ENCODE measurements at regions not wholly inside any gene's neighbourhood (a gene's known extent, or its start where the extent isn't known, plus 50 kb on each side); places are given as distances from the start of the nearest gene placed in this dataset.
A peak's percentile ranks its signal among the peaks of the same experiment; 100 is the strongest.

GRCh38 chr22:26891429-26891828 lies 234.0 kb downstream of the MIAT start:
- Histone ChIP-seq H3K4me2 (ENCODE audit: insufficient read depth in 1 of 2, low read depth in 2 of 2, low read length in 2 of 2) (no peak overlapping the region), H3K23ac (ENCODE audit: insufficient read length) (no peak overlapping the region), H3K27ac (ENCODE audit: low read depth, low read length) (no peak overlapping the region), H3K27me3 (replicated peaks in 1 of 4; ENCODE audit: control insufficient read depth in 3 of 4, extremely low read depth in 1 of 4, insufficient read depth in 3 of 4, low read length in 3 of 4) (peaks cover 0 to 2% (median 0%) of the 10 kb centered on the region in 4 experiments; a peak in 1 of 7 replicates), H3K79me2 (ENCODE audit: control insufficient read depth in 1 of 2, insufficient read depth in 2 of 2, low read length in 2 of 2) (no peaks in the 10 kb centered on the region), H3K4me3 (ENCODE audit: extremely low read depth in 1 of 4, insufficient read depth in 2 of 4, low read depth in 3 of 4, low read length in 4 of 4) (no peak overlapping the region), H3K79me1 (ENCODE audit: low read depth, low read length) (no peaks in the 10 kb centered on the region), H2BK120ac (replicated peaks; ENCODE audit: low read depth, low read length) (no peak overlapping the region), H4K91ac (replicated peaks; ENCODE audit: insufficient read length, low read length) (no peak overlapping the region), H3K4ac (replicated peaks; ENCODE audit: insufficient read length, low read depth, low read length) (no peak overlapping the region), H3K56ac (replicated peaks; ENCODE audit: insufficient read length, low read depth, low read length) (no peak overlapping the region), H2AFZ (ENCODE audit: low read length) (no peak overlapping the region), H2BK15ac (ENCODE audit: low read length) (no peak overlapping the region), H4K8ac (ENCODE audit: extremely low read depth, insufficient read depth, low read length) (no peak overlapping the region), H2BK12ac (ENCODE audit: low read depth, low read length) (0 out of 2 replicates have a peak overlapping the region, but pooled peaks have one; percentile 22), H2AK5ac (ENCODE audit: low read depth, low read length) (no peak overlapping the region), H3K36me3 (ENCODE audit: control insufficient read depth in 2 of 4, insufficient read depth in 4 of 4, low read length in 3 of 4) (no peaks in the 10 kb centered on the region), H3K9me3 (ENCODE audit: insufficient read depth in 2 of 2, low read depth in 1 of 2, low read length in 1 of 2) (no peaks in the 10 kb centered on the region), H3K9ac (replicated peaks in 1 of 4; ENCODE audit: extremely low read depth in 1 of 4, low read depth in 3 of 4, low read length in 3 of 4) (no peak overlapping the region), H3K4me1 (replicated peaks in 1 of 4; ENCODE audit: control insufficient read depth in 3 of 4, insufficient read depth in 4 of 4, low read length in 3 of 4) (peaks cover 1 to 13% (median 6%) of the 10 kb centered on the region in 4 experiments; a peak in 4 of 7 replicates), H3K18ac (ENCODE audit: extremely low read depth, low read length) (peak overlapping the region; percentile 21; the same call in 1 of the 2 replicates), H4K5ac (ENCODE audit: insufficient read length, low read depth, low read length) (no peak overlapping the region), H3K23me2 (ENCODE audit: low read depth, low read length) (no peaks in the 10 kb centered on the region; the same call in 1 of the 2 replicates), H2BK5ac (ENCODE audit: low read depth, low read length) (no peak overlapping the region), H3K14ac (ENCODE audit: insufficient read length) (no peak overlapping the region), H4K20me1 (replicated peaks in 1 of 2; ENCODE audit: control insufficient read depth in 1 of 2, insufficient read depth in 2 of 2, low read length in 2 of 2) (no peaks in the 10 kb centered on the region), H2BK20ac (ENCODE audit: low read length) (0 out of 2 replicates have a peak overlapping the region, but pooled peaks have one; percentile 76)
- FAIRE-seq (no peak), DNase-seq (ENCODE audit: low read depth in 1 of 2, low spot score in 2 of 2) (no peak)
- POLR2A ChIA-PET (ENCODE audit: partially characterized antibody) = interaction anchor here (1.9 kb wide), 1 partner anchor 13 kb away, joined by 8 read pairs; no protein-coding TSS in a partner anchor
- CTCF ChIA-PET (ENCODE audit: partially characterized antibody) = interaction anchor here (0.6 to 1.7 kb wide), 12 partner anchors 10 to 820 kb away, joined by 3 to 6 read pairs (median 3); no protein-coding TSS in a partner anchor
- 92% methylated on average over 3 of the region's 3 CpGs; no CpG with 5 or more reads in 1 of the 2 experiments for WGBS, 2 experiments (ENCODE audit: extremely low coverage in 1 of 2, insufficient coverage in 1 of 2, insufficient read length in 1 of 2, insufficient replicate concordance in 2 of 2, low coverage in 1 of 2, low lambda C conversion rate in 2 of 2, missing lambda C conversion rate in 1 of 2)
- no peak for TF ChIP-seq SP4 (IDR thresholded peaks at IDR 0.05; ENCODE audit: low read length)
- TF ChIP-seq CBX5 (IDR thresholded peaks at IDR 0.05; ENCODE audit: low read depth, low read length) = no peak
- no peak for TF ChIP-seq BACH1 (IDR thresholded peaks at IDR 0.05; ENCODE audit: low read length)
- TF ChIP-seq RXRA (IDR thresholded peaks at IDR 0.05; ENCODE audit: insufficient read depth, low read depth, low read length) = no peak
- TF ChIP-seq MAFK (IDR thresholded peaks at IDR 0.05; ENCODE audit: low read depth, low read length) = no peak
- TF ChIP-seq ZNF274 (IDR thresholded peaks at IDR 0.05; ENCODE audit: borderline replicate concordance, extremely low read depth, low read length) = no peak
- no peak for TF ChIP-seq POU5F1 (IDR thresholded peaks at IDR 0.05; ENCODE audit: low read depth, low read length)
- no peak for TF ChIP-seq EZH2 (IDR thresholded peaks at IDR 0.05; ENCODE audit: low read depth, low read length, severe bottlenecking)
- no peak for TF ChIP-seq E2F6 (IDR thresholded peaks at IDR 0.05)
- TF ChIP-seq GTF2F1 (IDR thresholded peaks at IDR 0.05; ENCODE audit: borderline replicate concordance, low read depth, low read length) = no peak
- TF ChIP-seq ASH2L (IDR thresholded peaks at IDR 0.05; ENCODE audit: low read length) = no peak
- no peak for TF ChIP-seq ATF2 (IDR thresholded peaks at IDR 0.05; ENCODE audit: low read length)

Data from H1 (cell line).